ENCODE measurements at regions not wholly inside any gene's neighbourhood (a gene's known extent, or its start where the extent isn't known, plus 50 kb on each side); places are given as distances from the start of the nearest gene placed in this dataset.

GRCh38 chr7:98748090-98748489 is 121.7 kb downstream of the TMEM130 start:
- no peaks in the 10 kb centered on the region for H3K79me2 ChIP-seq (ENCODE audit: insufficient read depth, low read length)
- no peaks in the 10 kb centered on the region for H3K9me3 Mint-ChIP-seq
- no peaks in the 10 kb centered on the region for H3K9me3 ChIP-seq (ENCODE audit: control insufficient read depth, low read depth, low read length)
- H3K4me1 ChIP-seq (ENCODE audit: insufficient read depth, low read length) = no peaks in the 10 kb centered on the region
- no peak for TF ChIP-seq CTCF (conservative IDR thresholded peaks at IDR 0.05)
- H3K23ac ChIP-seq (ENCODE audit: insufficient read length, low read depth, low read length) = no peak overlapping the region
- WGBS (ENCODE audit: extremely low coverage, insufficient read length, low lambda C conversion rate) = no CpG with 5 or more reads among the region's 1 CpG
- no peak overlapping the region for H3K14ac ChIP-seq (ENCODE audit: insufficient read depth, low read length)
- H3K27ac ChIP-seq (ENCODE audit: insufficient read length, low read depth, low read length) = no peak overlapping the region
- H3K27me3 ChIP-seq (ENCODE audit: insufficient read depth, low read length) = no peaks in the 10 kb centered on the region
- H3K27ac Mint-ChIP-seq = peak overlapping the region in 1 of 3 experiments; percentile 72; a peak in 2 of 7 replicates
- H2BK20ac ChIP-seq (ENCODE audit: low read depth, low read length, poor library complexity, severe bottlenecking) = no peak overlapping the region
- DNase-seq = no peak
- no peak overlapping the region for H2AK5ac ChIP-seq (ENCODE audit: insufficient read length, low read length)
- no peaks in the 10 kb centered on the region for H3K23me2 ChIP-seq (ENCODE audit: insufficient read length, low read depth, low read length, poor library complexity, severe bottlenecking)
- no peak overlapping the region for H3T11ph ChIP-seq (ENCODE audit: low read length)
- no peak overlapping the region for H3K4ac ChIP-seq (ENCODE audit: low read depth, low read length)
- peaks cover 2 to 4% of the 10 kb centered on the region in 2 experiments; a peak in 2 of 4 replicates for H3K4me1 Mint-ChIP-seq
- no peak overlapping the region for H2AFZ ChIP-seq (ENCODE audit: low read length)
- no peaks in the 10 kb centered on the region for H3K36me3 Mint-ChIP-seq (ENCODE audit: insufficient read depth in 1 of 3, low read depth in 3 of 3)
- no peak overlapping the region for H3K4me2 ChIP-seq (ENCODE audit: insufficient read depth, insufficient read length, low read length)
- no peak overlapping the region for H4K5ac ChIP-seq (ENCODE audit: insufficient read length, low read depth, low read length)
- no peak overlapping the region for H3K4me3 Mint-ChIP-seq
- no peak overlapping the region for H2BK5ac ChIP-seq (ENCODE audit: insufficient read length, low read length)
- no peaks in the 10 kb centered on the region for H4K20me1 ChIP-seq (ENCODE audit: control insufficient read depth, insufficient read depth, insufficient read length)
- no peak overlapping the region for H2BK120ac ChIP-seq (ENCODE audit: low read depth, low read length, poor library complexity, severe bottlenecking)
- peaks cover 9% of the 10 kb centered on the region for H3K27me3 Mint-ChIP-seq (ENCODE audit: low read depth)
- H3K9ac ChIP-seq (ENCODE audit: extremely low read depth, insufficient read length, low read length) = no peak overlapping the region
- H2BK15ac ChIP-seq (ENCODE audit: low read depth, low read length) = no peak overlapping the region
- H4K8ac ChIP-seq (replicated peaks; ENCODE audit: insufficient read length, low read depth, low read length) = no peak overlapping the region
- H2BK12ac ChIP-seq (ENCODE audit: insufficient read length, low read depth, low read length) = no peak overlapping the region
- no peak overlapping the region for H3K56ac ChIP-seq (ENCODE audit: insufficient read length, low read depth, low read length)
- H3K79me1 ChIP-seq (ENCODE audit: insufficient read depth, low read depth, low read length, poor library complexity, severe bottlenecking) = no peaks in the 10 kb centered on the region
- no peak overlapping the region for H4K91ac ChIP-seq (ENCODE audit: insufficient read length, low read depth, low read length)
- H3K18ac ChIP-seq (ENCODE audit: insufficient read length, low read depth, low read length) = no peak overlapping the region

Data from H9 (cell line).